ENCODE measurements at regions not wholly inside any gene's neighbourhood (a gene's known extent, or its start where the extent isn't known, plus 50 kb on each side); places are given as distances from the start of the nearest gene placed in this dataset.

DNA sequence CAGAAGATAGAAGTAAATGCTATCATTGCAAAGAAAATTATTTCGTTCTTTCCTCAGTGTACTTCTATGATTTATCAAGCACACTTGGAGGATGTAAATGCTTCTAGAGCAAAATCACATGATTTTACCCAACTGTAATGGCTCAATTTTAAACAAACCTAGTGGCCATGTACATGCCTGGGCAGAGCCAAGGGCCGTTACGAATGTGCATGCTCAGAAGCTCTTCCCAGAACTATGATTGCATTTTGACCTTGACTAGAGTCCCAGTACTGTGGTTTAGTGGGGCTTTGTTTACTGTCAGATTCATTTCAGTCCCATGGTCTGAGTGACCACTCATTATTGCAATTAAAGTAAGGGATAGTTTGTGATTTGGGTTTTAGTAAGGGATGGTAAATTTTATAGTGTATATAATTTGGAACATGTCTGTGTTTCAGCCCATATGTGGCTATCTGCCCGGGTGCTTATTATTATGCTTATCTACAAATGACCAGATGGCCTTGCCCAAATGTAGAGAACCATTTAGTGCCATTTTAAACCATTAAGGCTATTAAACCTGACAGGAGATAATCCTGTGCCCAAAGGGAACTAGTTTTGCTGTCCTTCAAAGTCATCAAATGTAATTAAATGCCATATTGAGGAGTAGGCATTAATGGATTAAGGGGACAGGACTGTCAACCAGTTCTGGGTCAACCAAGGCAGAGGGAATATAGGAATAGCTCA lies 239.1 kb downstream of the ICOS start (continued):
- TF ChIP-seq, protein P1, sequence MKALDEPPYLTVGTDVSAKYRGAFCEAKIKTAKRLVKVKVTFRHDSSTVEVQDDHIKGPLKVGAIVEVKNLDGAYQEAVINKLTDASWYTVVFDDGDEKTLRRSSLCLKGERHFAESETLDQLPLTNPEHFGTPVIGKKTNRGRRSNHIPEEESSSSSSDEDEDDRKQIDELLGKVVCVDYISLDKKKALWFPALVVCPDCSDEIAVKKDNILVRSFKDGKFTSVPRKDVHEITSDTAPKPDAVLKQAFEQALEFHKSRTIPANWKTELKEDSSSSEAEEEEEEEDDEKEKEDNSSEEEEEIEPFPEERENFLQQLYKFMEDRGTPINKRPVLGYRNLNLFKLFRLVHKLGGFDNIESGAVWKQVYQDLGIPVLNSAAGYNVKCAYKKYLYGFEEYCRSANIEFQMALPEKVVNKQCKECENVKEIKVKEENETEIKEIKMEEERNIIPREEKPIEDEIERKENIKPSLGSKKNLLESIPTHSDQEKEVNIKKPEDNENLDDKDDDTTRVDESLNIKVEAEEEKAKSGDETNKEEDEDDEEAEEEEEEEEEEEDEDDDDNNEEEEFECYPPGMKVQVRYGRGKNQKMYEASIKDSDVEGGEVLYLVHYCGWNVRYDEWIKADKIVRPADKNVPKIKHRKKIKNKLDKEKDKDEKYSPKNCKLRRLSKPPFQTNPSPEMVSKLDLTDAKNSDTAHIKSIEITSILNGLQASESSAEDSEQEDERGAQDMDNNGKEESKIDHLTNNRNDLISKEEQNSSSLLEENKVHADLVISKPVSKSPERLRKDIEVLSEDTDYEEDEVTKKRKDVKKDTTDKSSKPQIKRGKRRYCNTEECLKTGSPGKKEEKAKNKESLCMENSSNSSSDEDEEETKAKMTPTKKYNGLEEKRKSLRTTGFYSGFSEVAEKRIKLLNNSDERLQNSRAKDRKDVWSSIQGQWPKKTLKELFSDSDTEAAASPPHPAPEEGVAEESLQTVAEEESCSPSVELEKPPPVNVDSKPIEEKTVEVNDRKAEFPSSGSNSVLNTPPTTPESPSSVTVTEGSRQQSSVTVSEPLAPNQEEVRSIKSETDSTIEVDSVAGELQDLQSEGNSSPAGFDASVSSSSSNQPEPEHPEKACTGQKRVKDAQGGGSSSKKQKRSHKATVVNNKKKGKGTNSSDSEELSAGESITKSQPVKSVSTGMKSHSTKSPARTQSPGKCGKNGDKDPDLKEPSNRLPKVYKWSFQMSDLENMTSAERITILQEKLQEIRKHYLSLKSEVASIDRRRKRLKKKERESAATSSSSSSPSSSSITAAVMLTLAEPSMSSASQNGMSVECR (CRISPR knock-in tag; IDR thresholded peaks at IDR 0.05; ENCODE audit: borderline replicate concordance) = no peak
- TF ChIP-seq, protein P2, sequence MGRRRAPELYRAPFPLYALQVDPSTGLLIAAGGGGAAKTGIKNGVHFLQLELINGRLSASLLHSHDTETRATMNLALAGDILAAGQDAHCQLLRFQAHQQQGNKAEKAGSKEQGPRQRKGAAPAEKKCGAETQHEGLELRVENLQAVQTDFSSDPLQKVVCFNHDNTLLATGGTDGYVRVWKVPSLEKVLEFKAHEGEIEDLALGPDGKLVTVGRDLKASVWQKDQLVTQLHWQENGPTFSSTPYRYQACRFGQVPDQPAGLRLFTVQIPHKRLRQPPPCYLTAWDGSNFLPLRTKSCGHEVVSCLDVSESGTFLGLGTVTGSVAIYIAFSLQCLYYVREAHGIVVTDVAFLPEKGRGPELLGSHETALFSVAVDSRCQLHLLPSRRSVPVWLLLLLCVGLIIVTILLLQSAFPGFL (CRISPR knock-in tag; IDR thresholded peaks at IDR 0.05; ENCODE audit: borderline replicate concordance) = no peak
- no peak for TF ChIP-seq SOX15 (CRISPR knock-in tag; IDR thresholded peaks at IDR 0.05)
- TF ChIP-seq ELF4 (CRISPR knock-in tag; IDR thresholded peaks at IDR 0.05; ENCODE audit: low read depth) = no peak
- TF ChIP-seq CREB1 (CRISPR knock-in tag; IDR thresholded peaks at IDR 0.05) = no peak
- no peak for TF ChIP-seq ZNF232 (CRISPR knock-in tag; IDR thresholded peaks at IDR 0.05)
- no peak for TF ChIP-seq SP1 (CRISPR knock-in tag; conservative IDR thresholded peaks at IDR 0.05)
- no peak for TF ChIP-seq ZNF423 (CRISPR knock-in tag; IDR thresholded peaks at IDR 0.05)
- TF ChIP-seq NFATC4 (CRISPR knock-in tag; IDR thresholded peaks at IDR 0.05) = no peak

DNA sequence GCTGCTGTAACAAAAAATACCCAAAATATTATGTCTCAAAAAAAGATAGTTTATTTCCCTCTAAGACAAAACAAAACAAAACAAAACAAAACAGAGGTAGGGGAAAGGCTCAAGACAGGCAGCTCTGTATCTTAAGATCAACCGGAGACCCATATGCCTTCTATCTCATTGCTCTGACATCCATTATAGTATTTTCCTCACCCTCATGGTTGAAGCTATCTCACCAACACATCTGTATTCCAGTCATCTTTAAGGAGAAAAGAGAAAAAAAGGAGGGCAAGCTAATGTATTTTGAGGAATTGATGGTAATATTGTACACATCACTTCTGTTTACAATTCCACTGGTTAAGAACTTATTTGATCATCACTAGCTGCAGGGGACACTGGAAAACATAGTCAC lies 239.7 kb downstream of the ICOS start:
- no peak for ATAC-seq
- H3K9me3 Mint-ChIP-seq = no peaks in the 10 kb centered on the region; the same call in 1 of the 2 replicates
- no peak for DNase-seq (ENCODE audit: low spot score)
- CTCF ChIA-PET = interaction anchor here (1.0 to 2.4 kb wide), 2 partner anchors 15 to 31 kb away, joined by 4 to 23 read pairs; no protein-coding TSS in a partner anchor
- POLR2A ChIA-PET = no interaction called here
- H3K27me3 Mint-ChIP-seq (ENCODE audit: low read depth) = no peaks in the 10 kb centered on the region
- H3K4me3 Mint-ChIP-seq = no peak overlapping the region
- 0 out of 2 replicates have a peak, but pooled peaks cover 2% of the 10 kb centered on the region for H3K4me1 Mint-ChIP-seq
- H3K36me3 Mint-ChIP-seq = no peaks in the 10 kb centered on the region
- no peak overlapping the region for H3K27ac Mint-ChIP-seq
- TF ChIP-seq, protein P3, sequence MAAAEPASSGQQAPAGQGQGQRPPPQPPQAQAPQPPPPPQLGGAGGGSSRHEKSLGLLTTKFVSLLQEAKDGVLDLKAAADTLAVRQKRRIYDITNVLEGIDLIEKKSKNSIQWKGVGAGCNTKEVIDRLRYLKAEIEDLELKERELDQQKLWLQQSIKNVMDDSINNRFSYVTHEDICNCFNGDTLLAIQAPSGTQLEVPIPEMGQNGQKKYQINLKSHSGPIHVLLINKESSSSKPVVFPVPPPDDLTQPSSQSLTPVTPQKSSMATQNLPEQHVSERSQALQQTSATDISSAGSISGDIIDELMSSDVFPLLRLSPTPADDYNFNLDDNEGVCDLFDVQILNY (CRISPR knock-in tag; IDR thresholded peaks at IDR 0.05) = no peak
- TF ChIP-seq, protein P4, sequence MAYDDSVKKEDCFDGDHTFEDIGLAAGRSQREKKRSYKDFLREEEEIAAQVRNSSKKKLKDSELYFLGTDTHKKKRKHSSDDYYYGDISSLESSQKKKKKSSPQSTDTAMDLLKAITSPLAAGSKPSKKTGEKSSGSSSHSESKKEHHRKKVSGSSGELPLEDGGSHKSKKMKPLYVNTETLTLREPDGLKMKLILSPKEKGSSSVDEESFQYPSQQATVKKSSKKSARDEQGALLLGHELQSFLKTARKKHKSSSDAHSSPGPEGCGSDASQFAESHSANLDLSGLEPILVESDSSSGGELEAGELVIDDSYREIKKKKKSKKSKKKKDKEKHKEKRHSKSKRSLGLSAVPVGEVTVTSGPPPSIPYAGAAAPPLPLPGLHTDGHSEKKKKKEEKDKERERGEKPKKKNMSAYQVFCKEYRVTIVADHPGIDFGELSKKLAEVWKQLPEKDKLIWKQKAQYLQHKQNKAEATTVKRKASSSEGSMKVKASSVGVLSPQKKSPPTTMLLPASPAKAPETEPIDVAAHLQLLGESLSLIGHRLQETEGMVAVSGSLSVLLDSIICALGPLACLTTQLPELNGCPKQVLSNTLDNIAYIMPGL (CRISPR knock-in tag; IDR thresholded peaks at IDR 0.05) = no peak
- TF ChIP-seq OVOL2 (CRISPR knock-in tag; IDR thresholded peaks at IDR 0.05; ENCODE audit: borderline replicate concordance) (no peak), ZNF219 (CRISPR knock-in tag; IDR thresholded peaks at IDR 0.05; ENCODE audit: borderline replicate concordance) (no peak), CBFB (CRISPR knock-in tag; IDR thresholded peaks at IDR 0.05; ENCODE audit: low read depth) (no peak), SMAD4 (CRISPR knock-in tag; IDR thresholded peaks at IDR 0.05) (no peak), SOX15 (CRISPR knock-in tag; IDR thresholded peaks at IDR 0.05) (no peak), ZNF121 (CRISPR knock-in tag; IDR thresholded peaks at IDR 0.05) (no peak), FOXJ3 (CRISPR knock-in tag; IDR thresholded peaks at IDR 0.05; ENCODE audit: borderline replicate concordance) (no peak), SP1 (CRISPR knock-in tag; conservative IDR thresholded peaks at IDR 0.05) (no peak), ELF4 (CRISPR knock-in tag; IDR thresholded peaks at IDR 0.05; ENCODE audit: low read depth) (no peak), ZNF138 (CRISPR knock-in tag; conservative IDR thresholded peaks at IDR 0.05) (no peak), ATF1 (CRISPR knock-in tag; IDR thresholded peaks at IDR 0.05) (no peak)
- TF ChIP-seq, protein P5, sequence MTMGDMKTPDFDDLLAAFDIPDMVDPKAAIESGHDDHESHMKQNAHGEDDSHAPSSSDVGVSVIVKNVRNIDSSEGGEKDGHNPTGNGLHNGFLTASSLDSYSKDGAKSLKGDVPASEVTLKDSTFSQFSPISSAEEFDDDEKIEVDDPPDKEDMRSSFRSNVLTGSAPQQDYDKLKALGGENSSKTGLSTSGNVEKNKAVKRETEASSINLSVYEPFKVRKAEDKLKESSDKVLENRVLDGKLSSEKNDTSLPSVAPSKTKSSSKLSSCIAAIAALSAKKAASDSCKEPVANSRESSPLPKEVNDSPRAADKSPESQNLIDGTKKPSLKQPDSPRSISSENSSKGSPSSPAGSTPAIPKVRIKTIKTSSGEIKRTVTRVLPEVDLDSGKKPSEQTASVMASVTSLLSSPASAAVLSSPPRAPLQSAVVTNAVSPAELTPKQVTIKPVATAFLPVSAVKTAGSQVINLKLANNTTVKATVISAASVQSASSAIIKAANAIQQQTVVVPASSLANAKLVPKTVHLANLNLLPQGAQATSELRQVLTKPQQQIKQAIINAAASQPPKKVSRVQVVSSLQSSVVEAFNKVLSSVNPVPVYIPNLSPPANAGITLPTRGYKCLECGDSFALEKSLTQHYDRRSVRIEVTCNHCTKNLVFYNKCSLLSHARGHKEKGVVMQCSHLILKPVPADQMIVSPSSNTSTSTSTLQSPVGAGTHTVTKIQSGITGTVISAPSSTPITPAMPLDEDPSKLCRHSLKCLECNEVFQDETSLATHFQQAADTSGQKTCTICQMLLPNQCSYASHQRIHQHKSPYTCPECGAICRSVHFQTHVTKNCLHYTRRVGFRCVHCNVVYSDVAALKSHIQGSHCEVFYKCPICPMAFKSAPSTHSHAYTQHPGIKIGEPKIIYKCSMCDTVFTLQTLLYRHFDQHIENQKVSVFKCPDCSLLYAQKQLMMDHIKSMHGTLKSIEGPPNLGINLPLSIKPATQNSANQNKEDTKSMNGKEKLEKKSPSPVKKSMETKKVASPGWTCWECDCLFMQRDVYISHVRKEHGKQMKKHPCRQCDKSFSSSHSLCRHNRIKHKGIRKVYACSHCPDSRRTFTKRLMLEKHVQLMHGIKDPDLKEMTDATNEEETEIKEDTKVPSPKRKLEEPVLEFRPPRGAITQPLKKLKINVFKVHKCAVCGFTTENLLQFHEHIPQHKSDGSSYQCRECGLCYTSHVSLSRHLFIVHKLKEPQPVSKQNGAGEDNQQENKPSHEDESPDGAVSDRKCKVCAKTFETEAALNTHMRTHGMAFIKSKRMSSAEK (CRISPR knock-in tag; IDR thresholded peaks at IDR 0.05; ENCODE audit: borderline replicate concordance) = no peak
- TF ChIP-seq, protein P6, sequence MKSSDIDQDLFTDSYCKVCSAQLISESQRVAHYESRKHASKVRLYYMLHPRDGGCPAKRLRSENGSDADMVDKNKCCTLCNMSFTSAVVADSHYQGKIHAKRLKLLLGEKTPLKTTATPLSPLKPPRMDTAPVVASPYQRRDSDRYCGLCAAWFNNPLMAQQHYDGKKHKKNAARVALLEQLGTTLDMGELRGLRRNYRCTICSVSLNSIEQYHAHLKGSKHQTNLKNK (CRISPR knock-in tag; IDR thresholded peaks at IDR 0.05) = no peak
- TF ChIP-seq, protein P7, sequence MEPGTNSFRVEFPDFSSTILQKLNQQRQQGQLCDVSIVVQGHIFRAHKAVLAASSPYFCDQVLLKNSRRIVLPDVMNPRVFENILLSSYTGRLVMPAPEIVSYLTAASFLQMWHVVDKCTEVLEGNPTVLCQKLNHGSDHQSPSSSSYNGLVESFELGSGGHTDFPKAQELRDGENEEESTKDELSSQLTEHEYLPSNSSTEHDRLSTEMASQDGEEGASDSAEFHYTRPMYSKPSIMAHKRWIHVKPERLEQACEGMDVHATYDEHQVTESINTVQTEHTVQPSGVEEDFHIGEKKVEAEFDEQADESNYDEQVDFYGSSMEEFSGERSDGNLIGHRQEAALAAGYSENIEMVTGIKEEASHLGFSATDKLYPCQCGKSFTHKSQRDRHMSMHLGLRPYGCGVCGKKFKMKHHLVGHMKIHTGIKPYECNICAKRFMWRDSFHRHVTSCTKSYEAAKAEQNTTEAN (CRISPR knock-in tag; IDR thresholded peaks at IDR 0.05) = no peak
